Activated CD8-positive, alpha-beta memory T cell treated with anti-CD3 and anti-CD28 coated beads for 48 hours (primary cell): ENCODE measurements at regions not wholly inside any gene's neighbourhood (a gene's known extent, or its start where the extent isn't known, plus 50 kb on each side); places are given as distances from the start of the nearest gene placed in this dataset.
"Not testable (repeated sequence)": the region's sequence is repeated elsewhere in the genome, so short reads cannot be mapped to it uniquely, and the experiment has no call there.

ENCODE experiments used
- DNase-seq, 3 experiments: peaks; one replicate each; pipeline ENCODE4 v3.0.0-alpha.2; 2020; ENCODE audit warnings: low read depth in 2 of 3, low spot score in 2 of 3

DNA sequence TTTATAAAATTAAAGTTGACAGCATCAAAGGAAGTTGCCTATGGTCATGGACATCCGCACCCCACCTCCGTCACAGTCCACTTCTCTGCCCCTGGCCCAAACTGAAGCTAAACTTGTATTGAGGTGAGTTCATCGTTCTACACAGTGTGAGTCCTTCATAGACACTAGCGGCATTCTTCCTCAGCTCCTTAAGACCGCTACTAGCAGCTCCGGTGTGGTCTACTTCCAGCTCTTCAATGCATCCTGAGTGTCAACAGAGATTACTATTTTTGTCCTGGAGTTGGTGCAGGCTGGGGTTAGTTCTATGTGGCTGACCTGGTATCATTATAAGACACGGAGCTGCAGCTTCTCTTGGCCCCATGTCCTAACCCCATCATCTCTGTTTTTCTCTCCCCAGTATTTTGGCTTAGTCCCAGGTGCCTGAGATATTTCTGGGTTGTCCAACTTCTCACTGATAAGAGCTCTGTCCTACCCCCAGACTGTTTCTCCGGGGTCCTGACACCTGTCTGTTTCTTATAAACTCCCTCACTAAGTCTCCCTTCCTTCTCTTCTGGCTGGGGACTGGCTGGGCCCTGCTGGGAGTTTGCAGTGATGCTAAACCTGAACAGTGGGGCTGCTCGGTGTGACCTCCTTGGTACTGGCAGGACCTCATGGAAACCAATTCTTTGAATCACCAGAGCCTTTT is 169.2 kb upstream of the ATP10A start:
- DNase-seq, result no peak

DNA sequence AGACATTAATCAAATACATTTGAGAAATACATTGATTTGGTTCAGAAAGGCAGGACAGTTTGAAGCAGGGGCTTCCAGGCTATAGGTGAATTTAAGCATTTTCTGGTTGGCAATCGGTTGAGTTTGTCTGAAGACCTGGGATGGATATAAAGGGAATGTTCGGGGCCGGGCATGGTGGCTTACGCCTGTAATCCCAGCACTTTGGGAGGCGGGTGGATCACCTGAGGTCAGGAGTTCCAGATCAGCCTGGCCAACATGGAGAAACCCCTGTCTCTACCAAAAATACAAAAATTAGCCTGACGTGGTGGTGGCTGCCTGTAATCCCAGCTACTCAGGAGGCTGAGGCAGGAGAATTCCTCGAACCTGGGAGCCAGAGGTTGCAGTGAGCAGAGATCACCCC is 166.5 kb upstream of the ATP10A start:
- DNase-seq, result not testable (repeated sequence)

DNA sequence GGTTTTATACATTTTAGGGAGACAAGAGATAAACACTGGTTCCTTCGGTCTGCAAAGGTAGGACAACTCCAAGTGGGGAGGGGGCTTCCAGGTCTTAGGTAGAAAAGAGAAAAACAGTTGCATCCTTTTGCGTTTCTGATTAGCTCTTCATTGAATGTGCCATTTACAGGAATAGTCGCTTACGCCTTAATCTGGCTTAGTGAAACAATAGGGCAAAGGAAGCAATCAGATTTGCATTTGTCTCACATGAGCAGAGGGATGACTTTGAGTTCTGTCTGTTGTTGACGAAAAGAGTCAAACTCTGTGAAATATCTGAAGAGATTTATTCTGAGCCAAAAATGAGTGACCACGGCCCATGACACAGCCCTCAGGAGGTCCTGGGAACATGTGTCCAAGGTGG is 166.0 kb upstream of the ATP10A start:
- DNase-seq, result no peak

DNA sequence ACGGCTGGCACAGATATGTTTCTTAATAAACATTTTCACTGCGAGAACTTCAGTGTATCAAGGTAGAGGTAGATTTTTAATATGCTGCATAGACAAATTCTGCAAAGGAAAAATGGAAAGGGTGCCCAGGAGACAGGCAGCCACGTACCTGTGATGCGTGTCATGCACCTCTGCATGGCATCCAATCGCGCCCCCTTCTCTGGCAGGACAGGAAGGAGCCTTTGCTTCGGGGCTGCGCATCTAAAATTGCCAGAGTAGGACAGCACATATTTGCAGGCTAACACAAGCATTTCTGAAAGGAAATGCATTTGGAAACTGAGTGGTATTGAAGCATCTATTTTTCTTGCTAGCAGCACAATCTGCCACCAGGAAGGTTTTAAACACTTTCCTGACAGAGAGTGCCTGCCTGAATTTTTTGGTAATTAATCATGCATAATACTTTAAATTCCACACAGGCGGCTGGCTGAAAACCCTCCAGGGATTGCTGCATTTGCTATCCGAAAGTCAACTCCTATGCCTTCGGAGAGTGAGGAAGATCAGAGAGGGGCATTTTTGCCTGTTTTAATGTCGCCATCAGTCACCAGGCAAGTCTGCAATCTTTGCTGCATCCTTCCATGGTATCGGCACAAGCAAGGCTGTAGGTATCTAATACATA is 165.1 kb upstream of the ATP10A start:
- no peak for DNase-seq

DNA sequence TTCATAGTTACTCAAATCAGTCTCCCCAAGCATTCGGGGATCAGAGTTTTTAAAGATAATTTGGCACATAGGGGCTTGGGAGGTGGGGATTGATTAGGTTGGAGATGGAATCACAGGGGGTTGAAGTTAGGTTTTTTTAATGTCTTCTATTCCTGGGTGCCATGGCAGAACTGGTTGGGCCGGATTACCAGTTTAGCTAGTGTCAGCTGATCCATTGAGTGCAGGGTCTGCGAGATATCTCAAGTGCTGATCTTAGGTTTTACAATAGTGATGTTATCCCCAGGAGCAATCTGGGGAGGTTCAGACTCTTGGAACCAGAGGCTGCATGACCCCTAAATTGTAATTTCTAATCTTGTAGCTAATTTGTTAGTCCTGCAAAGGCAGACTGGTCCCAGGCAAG is 163.5 kb upstream of the ATP10A start:
- not testable (repeated sequence) for DNase-seq

DNA sequence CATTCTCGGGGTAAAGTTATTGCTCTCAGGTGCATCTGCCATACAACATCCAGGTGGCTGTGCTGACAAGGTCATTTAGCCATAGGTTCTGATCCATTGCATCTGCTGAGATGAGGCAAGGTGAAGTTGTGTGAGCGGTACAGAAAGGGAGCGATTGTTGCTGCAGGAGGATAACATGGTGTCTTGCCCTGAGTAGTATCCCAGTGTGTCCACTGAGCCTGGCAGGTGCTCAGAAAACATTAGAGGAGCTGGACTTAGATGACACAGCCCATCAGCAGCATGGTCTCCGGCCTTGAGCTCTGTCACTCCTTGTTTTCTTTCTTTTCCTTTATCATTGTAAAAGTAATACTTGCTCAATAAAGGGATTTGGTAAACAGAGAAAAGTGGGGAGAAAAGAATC is 161.1 kb upstream of the ATP10A start:
- no peak for DNase-seq

DNA sequence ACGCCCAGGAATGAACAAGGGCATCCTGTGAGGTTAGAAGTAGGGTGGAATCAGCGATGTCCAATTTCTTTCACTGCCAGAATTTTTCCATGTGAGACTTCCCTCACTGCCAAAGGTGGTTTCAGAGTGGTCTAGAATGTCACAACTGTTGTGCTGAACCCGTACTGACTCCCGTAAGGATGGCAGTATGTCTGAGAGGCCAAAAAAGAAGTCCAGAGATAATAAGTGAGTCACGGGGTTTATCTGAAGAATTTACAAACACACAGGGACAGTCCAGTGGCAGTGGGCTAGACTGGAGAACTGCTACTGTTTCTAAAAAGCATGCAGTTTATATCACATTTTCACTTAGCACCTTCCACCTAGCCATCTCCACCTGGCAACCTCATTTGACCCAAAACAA is 160.6 kb upstream of the ATP10A start:
- no peak for DNase-seq

DNA sequence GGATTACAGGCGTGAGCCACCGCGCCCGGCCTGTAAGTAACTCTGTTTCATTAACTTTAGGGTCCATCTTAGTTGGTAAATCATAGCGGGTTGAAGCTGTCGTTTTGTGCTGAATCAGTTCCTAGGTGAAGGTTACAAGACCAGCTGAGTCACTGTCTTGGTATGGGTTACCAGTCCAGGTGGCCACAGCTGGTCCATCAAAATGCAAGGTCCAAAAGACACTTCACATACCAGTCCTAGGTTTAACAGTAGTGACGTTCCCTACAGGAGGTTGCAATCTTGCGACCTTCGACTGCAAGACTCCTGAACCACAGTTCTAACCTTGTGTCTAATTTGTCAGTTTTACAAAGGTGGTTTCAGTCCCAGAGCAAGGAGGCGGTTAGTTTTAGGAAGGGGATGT is 160.1 kb upstream of the ATP10A start:
- no peak for DNase-seq

DNA sequence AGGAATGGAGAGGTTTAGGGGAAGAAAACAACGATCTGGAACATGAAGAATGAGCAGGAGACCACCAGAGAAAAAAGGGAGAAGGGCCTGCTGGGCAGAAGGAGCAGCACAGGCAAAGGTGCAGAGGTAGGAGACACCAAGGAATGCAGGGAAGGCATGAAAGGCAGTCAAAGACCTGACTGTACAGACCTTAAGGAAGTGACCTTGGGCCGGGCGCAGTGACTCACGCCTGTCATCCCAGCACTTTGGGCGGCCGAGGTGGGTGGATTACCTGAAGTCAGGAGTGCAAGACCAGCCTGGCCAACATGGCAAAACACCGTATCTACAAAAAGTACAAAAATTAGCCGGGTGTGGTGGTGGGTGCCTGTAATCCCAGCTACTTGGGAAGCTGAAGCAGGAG is 157.7 kb upstream of the ATP10A start:
- DNase-seq, result no peak

DNA sequence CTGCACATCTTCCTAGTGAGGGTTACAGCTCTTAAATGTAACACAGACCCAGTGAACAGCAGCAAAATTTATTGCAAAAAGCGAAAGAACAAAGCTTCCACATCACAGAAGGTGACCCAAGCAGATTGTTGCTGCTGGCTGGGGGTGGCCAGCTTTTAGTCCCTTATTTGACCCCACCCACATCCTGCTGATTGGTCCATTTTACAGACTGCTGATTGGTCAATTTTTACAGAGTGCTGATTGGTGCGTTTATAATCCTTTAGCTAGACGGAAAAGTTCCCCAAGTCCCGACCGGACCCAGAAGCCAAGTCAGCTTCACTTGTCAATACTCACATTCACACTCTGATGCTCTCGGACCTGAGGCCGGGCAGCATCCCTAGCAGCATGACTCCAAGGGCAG is 154.5 kb upstream of the ATP10A start:
- DNase-seq, result no peak

DNA sequence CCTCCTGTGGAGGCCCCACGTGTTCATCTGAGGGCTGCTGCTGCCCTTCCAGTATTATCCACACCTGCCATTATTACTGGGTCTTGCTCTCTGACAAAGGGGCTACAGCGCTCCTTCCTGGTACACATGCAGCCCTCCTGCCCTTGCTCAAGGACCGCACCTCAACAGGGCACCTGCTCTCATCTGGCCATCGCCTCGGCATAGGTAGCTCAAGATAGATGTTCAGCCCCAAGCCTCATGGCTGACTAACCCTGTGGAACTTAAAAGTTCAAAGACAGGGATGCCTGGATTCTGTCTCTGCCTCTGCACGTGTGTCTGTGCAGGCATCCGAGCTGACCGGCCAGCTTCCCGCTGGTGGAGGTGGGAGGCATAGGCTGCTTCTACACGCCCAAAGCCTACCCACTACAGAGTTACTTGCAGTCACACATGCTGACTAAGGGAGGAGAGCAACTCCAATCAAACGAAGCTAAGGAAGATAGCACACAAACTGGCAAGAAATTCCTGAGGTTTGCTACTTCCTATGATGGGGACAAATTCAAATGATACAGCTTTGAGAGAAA is 152.5 kb upstream of the ATP10A start:
- no peak for DNase-seq

DNA sequence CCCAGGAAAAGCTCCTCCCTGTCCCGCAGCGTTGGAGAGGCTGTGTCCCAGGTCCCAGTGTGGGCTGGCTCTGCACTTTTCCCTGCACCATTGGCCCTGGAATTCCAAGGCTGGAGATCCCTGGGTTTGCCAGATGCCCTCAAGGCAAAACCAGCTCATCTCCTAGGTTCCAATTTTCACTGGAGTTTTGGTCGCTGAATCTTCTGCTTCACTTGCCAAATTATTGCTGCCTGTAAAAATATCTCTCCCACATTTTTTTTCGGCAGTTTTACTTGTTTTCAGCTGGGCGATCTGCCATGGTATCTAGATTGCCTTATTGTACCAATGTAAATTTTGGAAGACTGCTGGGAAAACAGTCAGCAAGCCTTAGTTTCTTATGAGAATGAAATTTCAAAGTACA is 150.9 kb upstream of the ATP10A start:
- DNase-seq, result no peak

DNA sequence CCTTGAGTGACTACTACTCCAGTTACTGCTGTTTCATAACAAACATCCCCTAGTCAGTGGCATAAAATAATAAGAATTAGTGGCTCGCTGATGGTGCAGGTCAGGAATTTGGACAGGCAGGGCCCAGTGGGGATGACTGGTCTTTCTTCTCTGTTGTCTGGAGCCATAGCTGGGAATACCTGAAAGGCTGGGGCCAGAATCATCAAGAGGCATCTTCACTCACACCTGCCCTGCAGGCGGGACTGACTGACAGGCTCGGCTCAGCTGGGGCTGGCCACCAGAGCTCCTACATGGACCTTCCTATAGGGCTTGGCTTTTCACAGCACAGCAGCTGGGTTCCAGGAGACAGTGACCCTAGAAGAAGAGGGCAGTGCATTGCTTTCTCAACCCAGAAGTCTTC is 148.8 kb upstream of the ATP10A start:
- DNase-seq, result no peak

DNA sequence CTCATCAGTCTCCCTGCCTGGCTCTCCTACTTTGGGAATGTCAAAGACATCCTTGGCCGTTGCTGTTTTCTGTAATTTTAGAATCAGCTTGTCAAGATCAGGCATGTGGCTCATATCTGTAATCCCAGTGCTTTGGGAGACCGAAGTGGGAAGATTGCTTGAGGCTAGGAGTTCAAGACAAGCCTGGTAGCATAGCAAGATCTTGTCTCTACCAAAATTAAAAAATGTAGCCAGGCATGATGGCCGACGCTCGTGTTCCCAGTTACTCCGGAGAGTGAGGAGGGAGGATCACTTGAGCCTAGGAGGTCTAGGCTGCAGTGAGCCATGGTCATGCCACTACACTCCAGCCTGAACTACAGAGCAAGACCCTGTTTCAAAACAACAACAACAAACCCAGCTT is 144.0 kb upstream of the ATP10A start:
- no peak for DNase-seq

DNA sequence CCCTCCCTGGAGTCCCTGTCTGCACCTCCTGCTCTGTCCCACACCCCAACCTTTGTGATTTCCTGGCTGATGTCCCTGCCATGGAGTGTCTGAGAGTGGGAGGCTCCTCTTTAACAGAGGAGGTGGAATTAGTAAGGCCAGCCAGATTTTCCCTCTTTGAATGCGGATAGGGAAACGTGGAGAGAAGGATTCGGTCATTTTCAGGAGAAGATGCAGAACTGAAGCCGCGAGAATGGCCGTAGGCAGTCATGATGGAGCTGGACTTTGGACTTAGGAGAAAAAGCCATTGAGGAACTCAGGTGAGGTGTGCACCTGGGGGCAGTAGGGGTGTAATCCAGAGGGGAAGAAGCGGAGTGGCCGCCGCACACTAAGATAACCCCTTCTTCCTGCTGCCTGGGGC is 138.1 kb upstream of the ATP10A start:
- DNase-seq, result no peak

DNA sequence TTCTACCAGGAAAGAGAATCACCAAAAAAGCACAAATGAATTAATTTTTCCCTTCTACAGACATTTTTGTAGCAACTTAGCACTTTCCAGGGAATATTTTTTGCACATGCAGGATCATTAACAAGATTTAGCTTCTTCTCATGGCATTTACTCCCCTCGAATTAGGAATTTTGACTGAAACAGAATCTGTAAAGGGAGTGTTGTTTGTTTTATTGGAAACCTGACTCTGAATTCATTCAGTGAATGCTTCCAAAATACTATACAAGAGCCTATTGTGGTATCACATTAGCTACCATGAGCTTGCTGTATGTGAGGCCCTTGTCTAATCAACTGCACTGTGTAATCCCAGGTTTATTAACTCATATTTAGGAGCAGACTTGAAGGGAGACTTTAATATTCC is 130.4 kb upstream of the ATP10A start:
- DNase-seq, result no peak

DNA sequence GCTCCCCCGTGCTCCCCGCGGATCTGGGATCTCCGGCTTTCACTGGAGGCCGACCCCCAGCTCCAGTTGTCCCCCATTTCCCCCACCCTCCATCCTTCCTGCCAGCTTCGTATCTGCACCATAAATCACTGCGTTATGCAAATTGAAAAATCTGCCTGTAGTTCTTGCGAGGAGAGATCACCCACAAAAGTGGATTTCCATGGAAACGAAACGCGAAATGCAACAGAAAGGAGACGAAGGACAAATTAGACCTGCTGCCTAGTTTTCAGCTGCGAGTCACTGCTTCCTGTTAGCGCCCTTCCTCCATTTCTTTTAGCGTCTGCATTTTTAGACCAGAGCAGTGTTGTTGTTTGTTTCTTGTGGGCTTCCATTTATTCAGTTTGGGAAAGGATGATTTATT is 127.1 kb upstream of the ATP10A start:
- DNase-seq, result no peak

DNA sequence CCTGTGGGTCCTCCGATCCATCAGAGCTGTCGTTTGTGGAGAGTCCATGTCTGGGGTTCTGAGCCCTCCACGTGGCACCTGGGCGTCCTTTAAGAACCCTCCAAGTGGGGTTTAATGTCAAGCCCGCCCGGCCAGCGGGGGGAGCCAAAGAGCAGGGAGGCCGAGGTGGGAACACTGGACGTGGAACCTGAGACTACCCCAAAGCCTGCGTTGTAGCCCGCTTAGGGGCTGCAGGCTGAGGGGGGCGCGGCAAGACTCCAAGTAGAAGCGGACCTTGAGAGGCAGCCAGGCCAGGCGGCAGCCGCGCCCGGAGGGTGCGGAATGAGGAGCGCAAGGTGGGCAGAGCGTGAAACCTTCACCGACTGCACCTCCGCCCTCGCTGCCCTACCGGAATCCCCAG is 126.2 kb upstream of the ATP10A start:
- no peak for DNase-seq

DNA sequence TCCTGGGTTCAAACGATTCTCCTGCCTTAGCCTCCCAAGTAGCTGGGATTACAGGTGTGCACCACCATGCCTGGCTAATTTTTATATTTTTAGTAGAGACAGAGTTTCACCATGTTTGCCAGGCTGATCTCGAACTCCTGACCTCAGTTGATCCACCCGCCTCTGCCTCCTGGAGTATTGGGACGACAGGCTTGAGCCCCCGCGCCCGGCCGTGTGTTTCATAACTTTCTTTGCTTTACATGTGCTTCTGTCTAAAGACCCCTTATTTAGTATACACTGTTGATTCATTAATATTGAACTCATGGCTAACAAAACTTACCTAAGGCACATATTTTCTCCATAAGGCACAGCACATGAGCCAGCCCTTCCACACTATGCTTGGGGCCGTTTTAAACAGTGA is 125.6 kb upstream of the ATP10A start:
- DNase-seq, result not testable (repeated sequence)

DNA sequence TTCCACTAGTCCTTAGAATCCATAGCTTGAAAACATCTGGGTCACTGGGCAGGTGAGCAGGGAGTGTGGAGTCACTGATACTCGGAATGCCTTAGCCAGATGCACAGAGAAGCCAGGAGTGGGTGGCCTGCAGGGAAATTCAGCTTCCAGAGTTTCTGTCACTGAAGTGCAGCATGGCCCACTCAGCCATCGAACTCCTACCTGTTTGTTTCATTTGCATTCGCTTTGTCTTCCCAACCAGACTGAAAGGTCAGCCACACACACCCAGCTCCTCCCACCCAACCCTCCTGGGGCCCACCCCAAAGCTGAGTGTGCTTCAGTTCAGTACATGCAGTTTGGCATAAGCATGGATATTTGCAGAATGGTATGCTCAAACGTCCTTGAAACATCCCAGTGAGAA is 124.5 kb upstream of the ATP10A start:
- no peak for DNase-seq

DNA sequence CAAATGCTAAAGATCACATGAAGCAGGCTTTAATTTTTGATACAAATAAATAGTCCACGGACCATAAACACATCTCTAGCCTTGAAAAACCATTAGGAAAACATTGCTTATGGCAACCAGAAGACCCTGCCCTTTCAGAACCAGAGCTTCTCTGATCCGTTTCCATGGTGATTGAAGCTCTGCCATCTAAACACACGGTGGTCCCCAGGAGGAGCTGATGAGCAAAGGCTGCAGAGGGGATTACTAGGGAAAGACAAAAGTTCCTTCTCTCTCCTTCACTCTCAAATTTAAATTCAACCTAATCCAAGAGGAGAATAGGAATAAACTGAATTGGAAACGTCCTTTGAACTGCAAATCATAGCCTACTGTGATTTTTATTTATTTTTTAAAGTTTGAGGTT is 122.0 kb upstream of the ATP10A start:
- no peak for DNase-seq

DNA sequence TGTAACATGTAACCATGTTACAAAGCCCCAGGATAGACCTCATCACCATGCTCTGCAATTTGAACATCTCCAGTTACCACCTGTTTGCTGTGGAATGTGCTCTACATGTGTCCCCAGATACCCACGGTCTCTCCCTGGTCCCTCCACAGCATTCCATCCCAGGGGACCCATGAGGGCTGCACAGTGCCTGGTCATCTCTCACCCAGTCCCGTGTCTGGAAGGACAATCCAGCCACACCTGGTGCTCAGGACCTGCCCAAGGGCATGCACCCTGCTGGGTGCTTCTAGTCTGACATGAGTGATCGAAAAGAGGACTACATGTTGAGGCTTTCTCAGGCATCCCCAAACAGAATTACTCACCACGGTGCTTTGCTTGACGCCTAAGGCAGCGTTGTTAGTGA is 119.6 kb upstream of the ATP10A start:
- no peak for DNase-seq

DNA sequence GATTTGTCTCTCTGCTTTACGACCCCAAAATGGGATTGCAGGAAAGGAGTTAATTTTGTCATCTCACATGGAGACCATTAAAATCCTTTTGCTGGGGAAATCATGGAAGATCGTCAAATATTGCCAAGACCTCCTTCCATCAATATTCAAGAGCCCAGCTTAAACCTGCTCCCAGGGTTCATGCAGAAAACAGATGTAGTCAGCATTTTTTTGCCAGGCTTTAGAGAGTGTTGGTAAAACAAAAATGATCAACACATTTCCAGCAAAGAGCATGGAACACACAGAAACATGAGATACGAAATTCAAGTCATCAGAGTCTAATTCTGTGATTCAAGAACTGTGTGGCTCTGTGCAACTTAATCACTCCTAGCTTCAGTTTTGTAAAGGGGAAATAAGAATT is 118.0 kb upstream of the ATP10A start:
- no peak for DNase-seq
